Vagina (tissue), 2 donors: ENCODE measurements at regions not wholly inside any gene's neighbourhood (a gene's known extent, or its start where the extent isn't known, plus 50 kb on each side); places are given as distances from the start of the nearest gene placed in this dataset.

Experiments
- POLR2A ChIP-seq, 2 donors: fragments of 450-650 bp; IDR thresholded peaks; one replicate each; pipeline ENCODE4 v1.6.1; 2017; ENCODE audit warnings: antibody characterized with exemption in 2 of 2, mild to moderate bottlenecking in 2 of 2, moderate library complexity in 2 of 2
- POLR2AphosphoS5 ChIP-seq, 2 donors: sonication (generic); formaldehyde crosslinking; IDR thresholded peaks; one replicate each; pipeline ENCODE4 v1.9.0; 2017; ENCODE audit warnings: antibody characterized with exemption in 2 of 2, mild to moderate bottlenecking in 2 of 2, low read depth in 1 of 2; ENCODE audit not compliant: insufficient read depth in 1 of 2
- TF ChIP-seq, protein P1 (sequence below), 3 experiments: fragments of 450-650 bp in 2 of 3; fragments of 200-600 bp in 1 of 3; sonication (generic) in 1 of 3; IDR thresholded peaks; one replicate each; pipeline ENCODE4 v1.5.1; 2017 to 2019; ENCODE audit warnings: antibody characterized with exemption in 3 of 3, mild to moderate bottlenecking in 2 of 3, moderate library complexity in 2 of 3

DNA sequence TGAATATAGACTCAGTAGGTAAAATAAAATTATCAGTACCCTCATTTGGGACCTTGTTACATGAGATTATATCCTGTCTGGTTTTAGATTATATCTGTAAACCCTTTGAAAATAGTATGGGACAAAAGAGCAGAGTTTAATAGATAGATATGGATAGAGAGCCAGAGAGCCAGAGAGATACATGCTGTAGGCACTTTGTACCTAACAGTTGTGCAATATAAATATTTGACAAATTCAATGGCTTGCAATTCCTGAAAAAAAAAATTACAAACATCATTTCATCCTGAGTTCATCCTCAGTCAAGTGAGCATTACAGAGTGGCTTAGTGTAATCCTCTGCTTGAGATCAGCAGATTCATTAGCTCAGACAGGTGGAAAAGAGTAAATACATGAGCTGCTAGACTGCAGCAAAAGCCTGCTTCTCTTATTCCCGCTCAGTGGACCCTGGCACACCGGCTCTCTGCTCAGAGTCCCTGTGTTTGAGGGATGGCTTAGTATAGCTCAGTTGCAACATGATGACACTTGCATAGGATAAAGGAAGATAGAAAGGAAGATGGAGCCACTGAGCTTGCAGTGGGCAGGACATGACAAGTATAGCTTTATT, 931.6 kb upstream of the GOT2 start:
- TF ChIP-seq, protein P1, sequence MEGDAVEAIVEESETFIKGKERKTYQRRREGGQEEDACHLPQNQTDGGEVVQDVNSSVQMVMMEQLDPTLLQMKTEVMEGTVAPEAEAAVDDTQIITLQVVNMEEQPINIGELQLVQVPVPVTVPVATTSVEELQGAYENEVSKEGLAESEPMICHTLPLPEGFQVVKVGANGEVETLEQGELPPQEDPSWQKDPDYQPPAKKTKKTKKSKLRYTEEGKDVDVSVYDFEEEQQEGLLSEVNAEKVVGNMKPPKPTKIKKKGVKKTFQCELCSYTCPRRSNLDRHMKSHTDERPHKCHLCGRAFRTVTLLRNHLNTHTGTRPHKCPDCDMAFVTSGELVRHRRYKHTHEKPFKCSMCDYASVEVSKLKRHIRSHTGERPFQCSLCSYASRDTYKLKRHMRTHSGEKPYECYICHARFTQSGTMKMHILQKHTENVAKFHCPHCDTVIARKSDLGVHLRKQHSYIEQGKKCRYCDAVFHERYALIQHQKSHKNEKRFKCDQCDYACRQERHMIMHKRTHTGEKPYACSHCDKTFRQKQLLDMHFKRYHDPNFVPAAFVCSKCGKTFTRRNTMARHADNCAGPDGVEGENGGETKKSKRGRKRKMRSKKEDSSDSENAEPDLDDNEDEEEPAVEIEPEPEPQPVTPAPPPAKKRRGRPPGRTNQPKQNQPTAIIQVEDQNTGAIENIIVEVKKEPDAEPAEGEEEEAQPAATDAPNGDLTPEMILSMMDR (IDR thresholded peaks at IDR 0.05): no peak
- TF ChIP-seq POLR2A (IDR thresholded peaks at IDR 0.05) (no peak), POLR2AphosphoS5 (IDR thresholded peaks at IDR 0.05; ENCODE audit: insufficient read depth in 1 of 2, low read depth in 1 of 2) (no peak)
